Mucosa of stomach (tissue), 1 donor: ENCODE measurements at regions not wholly inside any gene's neighbourhood (a gene's known extent, or its start where the extent isn't known, plus 50 kb on each side); places are given as distances from the start of the nearest gene placed in this dataset.
"Not testable (repeated sequence)": the region's sequence is repeated elsewhere in the genome, so short reads cannot be mapped to it uniquely, and the experiment has no call there.

Source experiments
- H3K27me3 ChIP-seq: one replicate; pipeline ENCODE4 v1.7.0; 2013; ENCODE audit warnings: mild to moderate bottlenecking, low read length; ENCODE audit not compliant: control insufficient read depth, insufficient read depth
- H3K36me3 ChIP-seq: one replicate; pipeline ENCODE4 v1.7.0; 2013; ENCODE audit warnings: low read length; ENCODE audit not compliant: control insufficient read depth, insufficient read depth
- H3K4me1 ChIP-seq: one replicate; pipeline ENCODE4 v1.7.0; 2013; ENCODE audit warnings: mild to moderate bottlenecking, low read length; ENCODE audit not compliant: control insufficient read depth, insufficient read depth
- H3K4me3 ChIP-seq: one replicate; pipeline ENCODE4 v1.7.0; 2013; ENCODE audit warnings: low read length
- H3K9ac ChIP-seq: one replicate; pipeline ENCODE4 v1.7.0; 2013; ENCODE audit warnings: mild to moderate bottlenecking, low read length, moderate library complexity
- H3K9me3 ChIP-seq: one replicate; pipeline ENCODE4 v1.7.0; 2013; ENCODE audit warnings: mild to moderate bottlenecking, low read length, moderate library complexity; ENCODE audit not compliant: control insufficient read depth
- donor health status: Pancreatic carcinoma.

GRCh38 chr7:114212721-114213429 lies 201.7 kb upstream of the FOXP2 start:
- Histone ChIP-seq H3K4me1 (no peaks in the 10 kb centered on the region), H3K27me3 (no peaks in the 10 kb centered on the region), H3K9ac (no peak overlapping the region), H3K4me3 (no peak overlapping the region), H3K9me3 (no peaks in the 10 kb centered on the region), H3K36me3 (no peaks in the 10 kb centered on the region)

GRCh38 chr7:114209968-114210367 lies 204.6 kb upstream of the FOXP2 start:
- Histone ChIP-seq H3K9me3 (no peaks in the 10 kb centered on the region), H3K27me3 (no peaks in the 10 kb centered on the region), H3K4me3 (no peak overlapping the region), H3K4me1 (no peaks in the 10 kb centered on the region), H3K9ac (no peak overlapping the region), H3K36me3 (no peaks in the 10 kb centered on the region)

- Histone ChIP-seq H3K36me3 (no peaks in the 10 kb centered on the region), H3K4me1 (no peaks in the 10 kb centered on the region), H3K27me3 (no peaks in the 10 kb centered on the region), H3K4me3 (no peak overlapping the region), H3K9me3 (no peaks in the 10 kb centered on the region), H3K9ac (no peak overlapping the region)
These were observed 207.9 kb upstream of the FOXP2 start for GRCh38 chr7:114206688-114207087.

GRCh38 chr7:114196517-114196916 lies 218.1 kb upstream of the FOXP2 start:
- H3K4me1 ChIP-seq = no peaks in the 10 kb centered on the region
- H3K27me3 ChIP-seq = no peaks in the 10 kb centered on the region
- H3K4me3 ChIP-seq = no peak overlapping the region
- no peak overlapping the region for H3K9ac ChIP-seq
- H3K36me3 ChIP-seq = no peaks in the 10 kb centered on the region
- H3K9me3 ChIP-seq = no peaks in the 10 kb centered on the region

- no peaks in the 10 kb centered on the region for H3K27me3 ChIP-seq
- H3K4me1 ChIP-seq = no peaks in the 10 kb centered on the region
- H3K9me3 ChIP-seq = no peaks in the 10 kb centered on the region
- H3K4me3 ChIP-seq = no peak overlapping the region
- no peak overlapping the region for H3K9ac ChIP-seq
- no peaks in the 10 kb centered on the region for H3K36me3 ChIP-seq
These were observed 224.2 kb upstream of the FOXP2 start for GRCh38 chr7:114190387-114190786.

GRCh38 chr7:114183311-114184088 lies 231.1 kb upstream of the FOXP2 start:
- H3K4me3 ChIP-seq = no peak overlapping the region
- H3K36me3 ChIP-seq = no peaks in the 10 kb centered on the region
- no peaks in the 10 kb centered on the region for H3K4me1 ChIP-seq
- no peak overlapping the region for H3K9ac ChIP-seq
- H3K27me3 ChIP-seq = no peaks in the 10 kb centered on the region
- no peaks in the 10 kb centered on the region for H3K9me3 ChIP-seq

- Histone ChIP-seq H3K9ac (no peak overlapping the region), H3K4me1 (no peaks in the 10 kb centered on the region), H3K36me3 (no peaks in the 10 kb centered on the region), H3K27me3 (no peaks in the 10 kb centered on the region), H3K9me3 (no peaks in the 10 kb centered on the region), H3K4me3 (no peak overlapping the region)
These were observed 231.8 kb upstream of the FOXP2 start for GRCh38 chr7:114182837-114183236.

GRCh38 chr7:114181280-114181679 lies 233.3 kb upstream of the FOXP2 start:
- no peak overlapping the region for H3K9ac ChIP-seq
- no peaks in the 10 kb centered on the region for H3K9me3 ChIP-seq
- no peak overlapping the region for H3K4me3 ChIP-seq
- no peaks in the 10 kb centered on the region for H3K4me1 ChIP-seq
- no peaks in the 10 kb centered on the region for H3K36me3 ChIP-seq
- no peaks in the 10 kb centered on the region for H3K27me3 ChIP-seq

- H3K9me3 ChIP-seq = no peaks in the 10 kb centered on the region
- H3K9ac ChIP-seq = no peak overlapping the region
- H3K36me3 ChIP-seq = no peaks in the 10 kb centered on the region
- H3K4me3 ChIP-seq = no peak overlapping the region
- H3K4me1 ChIP-seq = no peaks in the 10 kb centered on the region
- no peaks in the 10 kb centered on the region for H3K27me3 ChIP-seq
These were observed 233.9 kb upstream of the FOXP2 start for GRCh38 chr7:114180556-114181266.

GRCh38 chr7:114175125-114175524 lies 239.5 kb upstream of the FOXP2 start:
- no peak overlapping the region for H3K9ac ChIP-seq
- no peaks in the 10 kb centered on the region for H3K36me3 ChIP-seq
- no peaks in the 10 kb centered on the region for H3K4me1 ChIP-seq
- no peaks in the 10 kb centered on the region for H3K9me3 ChIP-seq
- H3K27me3 ChIP-seq = no peaks in the 10 kb centered on the region
- no peak overlapping the region for H3K4me3 ChIP-seq

GRCh38 chr7:114173170-114173890 lies 241.3 kb upstream of the FOXP2 start:
- no peak overlapping the region for H3K9ac ChIP-seq
- no peaks in the 10 kb centered on the region for H3K36me3 ChIP-seq
- no peaks in the 10 kb centered on the region for H3K27me3 ChIP-seq
- H3K4me3 ChIP-seq = no peak overlapping the region
- H3K9me3 ChIP-seq = no peaks in the 10 kb centered on the region
- H3K4me1 ChIP-seq = no peaks in the 10 kb centered on the region

GRCh38 chr7:114169389-114169788 lies 245.2 kb upstream of the FOXP2 start:
- not testable (repeated sequence) for H3K4me3 ChIP-seq, H3K9ac ChIP-seq, H3K27me3 ChIP-seq, H3K9me3 ChIP-seq, H3K36me3 ChIP-seq, H3K4me1 ChIP-seq
